Stimulated activated CD4-positive, alpha-beta T cell treated with anti-CD3 and anti-CD28 coated beads, Interleukin-12 subunit alpha, Interleukin-12 subunit beta, amount 100 ng/mL, for 24 hours (primary cell): ENCODE measurements at regions not wholly inside any gene's neighbourhood (a gene's known extent, or its start where the extent isn't known, plus 50 kb on each side); places are given as distances from the start of the nearest gene placed in this dataset.
"Not testable (repeated sequence)": the region's sequence is repeated elsewhere in the genome, so short reads cannot be mapped to it uniquely, and the experiment has no call there.

Experiments
- DNase-seq, 2 experiments: peaks; one replicate each; pipeline ENCODE4 v3.0.0-alpha.2; 2020; ENCODE audit warnings: low read depth in 2 of 2

GRCh38 chr17:63019138-63019873 lies 53.3 kb downstream of the TANC2 start:
- DNase-seq = no peak

- no peak for DNase-seq
Measured at GRCh38 chr17:63022567-63022966, 56.5 kb downstream of the TANC2 start.

DNA sequence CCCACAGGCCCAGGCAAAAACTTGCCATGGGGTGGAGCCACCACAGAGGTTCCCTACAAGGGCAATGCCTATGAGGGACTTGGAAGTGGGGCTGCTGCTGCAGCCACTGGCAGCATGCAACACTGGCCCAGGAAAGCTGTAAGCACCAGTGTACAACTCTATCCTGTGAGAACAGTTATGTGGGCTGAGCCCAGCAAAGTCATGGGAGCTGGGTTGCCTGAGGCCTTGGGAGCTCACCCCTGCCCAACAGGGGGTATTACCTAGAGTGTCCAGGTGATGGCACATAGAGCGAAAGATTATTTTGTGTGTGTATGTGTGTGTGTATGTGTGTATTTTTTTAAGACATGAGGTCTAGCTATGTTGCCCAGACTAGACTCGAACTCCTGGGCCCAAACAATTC lies 57.0 kb downstream of the TANC2 start:
- no peak for DNase-seq

- DNase-seq = no peak
Measured at GRCh38 chr17:63024201-63024600, 58.2 kb downstream of the TANC2 start.

DNA sequence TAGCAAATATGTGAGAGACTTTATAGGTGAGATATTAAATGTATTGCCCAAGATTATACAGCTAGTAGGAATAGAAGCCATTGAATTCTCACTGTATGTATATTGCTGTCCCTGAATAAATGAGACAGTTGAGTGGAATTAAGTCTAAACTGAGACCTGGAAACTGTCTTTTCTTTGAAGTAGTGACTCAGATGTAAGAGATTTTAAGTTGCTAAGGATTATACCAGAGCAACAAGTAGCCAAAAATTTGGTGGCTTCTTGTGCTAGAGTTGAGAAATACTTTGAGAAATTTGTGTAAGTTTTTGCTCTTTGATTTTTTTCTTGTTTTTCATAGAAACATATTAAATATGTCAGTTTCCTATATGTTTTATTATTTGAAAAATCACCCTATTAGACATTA lies 58.7 kb downstream of the TANC2 start:
- no peak for DNase-seq

- not testable (repeated sequence) for DNase-seq
Measured at GRCh38 chr17:63025637-63026036, 59.6 kb downstream of the TANC2 start.

DNA sequence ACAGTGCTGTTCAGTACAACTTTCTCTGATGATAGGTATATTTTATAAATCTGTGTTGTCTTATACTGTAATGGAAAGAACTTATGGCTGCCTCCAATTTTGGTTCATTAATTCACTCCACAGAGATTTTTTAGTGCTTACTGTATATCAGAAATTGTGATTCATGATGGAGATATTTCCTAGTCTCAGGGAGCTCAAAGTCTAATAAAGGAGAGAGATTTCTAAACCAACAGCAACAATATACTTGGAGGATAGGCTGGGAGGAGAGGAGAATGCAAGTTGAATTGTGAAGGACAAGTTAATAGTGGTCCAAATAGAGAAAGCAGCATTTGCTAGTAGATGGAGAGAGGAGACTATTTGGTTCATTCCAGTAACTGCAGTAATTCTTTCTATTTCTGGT lies 63.5 kb downstream of the TANC2 start:
- DNase-seq = no peak

- DNase-seq = no peak
Measured at GRCh38 chr17:63032142-63032541, 66.1 kb downstream of the TANC2 start.

GRCh38 chr17:63033142-63033541 lies 67.1 kb downstream of the TANC2 start:
- no peak for DNase-seq

GRCh38 chr17:63035271-63035670 lies 69.2 kb downstream of the TANC2 start:
- DNase-seq = no peak

GRCh38 chr17:63035695-63036094 lies 69.7 kb downstream of the TANC2 start:
- DNase-seq = no peak

GRCh38 chr17:63039342-63039741 lies 73.3 kb downstream of the TANC2 start:
- DNase-seq = no peak

- DNase-seq = no peak
Measured at GRCh38 chr17:63039899-63040602, 74.0 kb downstream of the TANC2 start.

- DNase-seq = no peak
Measured at GRCh38 chr17:63040816-63041215, 74.8 kb downstream of the TANC2 start.

DNA sequence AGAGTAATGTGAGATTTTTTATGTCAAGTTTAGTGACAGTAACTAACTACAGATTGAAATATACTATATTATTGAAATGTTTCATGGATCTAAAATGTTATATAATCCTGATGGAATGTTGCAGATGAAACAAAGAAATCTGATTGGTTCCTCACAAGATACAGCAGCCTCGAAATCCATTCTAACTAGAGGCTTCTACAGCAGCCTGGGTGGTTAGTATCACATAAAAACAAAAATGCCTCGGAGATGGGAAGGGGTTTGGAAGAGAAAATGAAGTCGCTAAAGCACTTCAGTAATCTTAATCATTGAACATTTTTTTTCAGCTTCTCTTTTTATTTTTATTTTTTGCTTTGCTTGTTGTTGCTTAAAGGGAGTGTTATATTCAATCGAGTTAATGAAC lies 75.2 kb downstream of the TANC2 start:
- DNase-seq = no peak

DNA sequence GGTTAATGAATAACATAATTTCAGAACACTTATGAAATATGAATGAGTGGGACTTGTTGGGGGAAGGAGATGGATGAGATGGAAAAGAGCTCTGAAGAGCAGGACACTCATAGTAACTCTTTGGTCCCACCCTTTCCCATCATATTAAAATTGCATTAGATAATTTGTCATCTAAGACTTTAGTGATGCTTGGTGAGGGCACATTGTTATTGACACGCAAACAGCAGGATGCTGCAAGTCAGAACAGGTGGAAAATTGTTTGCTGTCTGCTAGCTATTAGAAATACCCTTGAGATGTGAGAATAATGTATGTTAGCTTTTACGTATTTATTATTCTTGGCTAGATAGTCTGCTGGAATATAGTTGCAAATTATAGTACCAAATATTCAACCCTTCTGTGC lies 75.7 kb downstream of the TANC2 start:
- no peak for DNase-seq

DNA sequence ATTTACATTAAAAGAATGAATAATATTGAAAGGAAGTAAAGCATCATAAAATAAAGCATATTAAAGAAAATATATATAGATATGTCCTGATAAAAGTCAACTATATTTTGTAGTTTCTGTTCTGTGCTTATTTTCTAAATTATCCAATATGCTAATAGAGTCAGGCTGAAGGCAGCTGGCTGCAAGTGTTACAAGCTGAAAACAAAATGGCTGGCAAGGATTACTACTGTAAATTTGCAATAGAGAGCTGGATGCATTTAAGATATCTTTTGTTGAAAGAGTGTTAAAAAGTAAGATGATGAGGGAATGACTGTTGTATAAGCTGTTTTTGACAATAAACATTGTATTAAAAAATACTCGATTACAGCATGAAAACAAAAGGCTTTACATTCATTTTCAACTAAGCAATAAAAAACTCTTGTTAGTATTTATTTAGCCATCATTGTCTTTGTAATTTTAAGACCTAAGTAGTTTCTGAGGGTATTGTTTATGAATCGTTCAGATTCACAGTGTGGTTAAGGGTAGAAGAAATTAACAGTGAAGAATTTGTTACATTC lies 76.3 kb downstream of the TANC2 start:
- no peak for DNase-seq

- DNase-seq = not testable (repeated sequence)
Measured at GRCh38 chr17:63057560-63057959, 91.5 kb downstream of the TANC2 start.

DNA sequence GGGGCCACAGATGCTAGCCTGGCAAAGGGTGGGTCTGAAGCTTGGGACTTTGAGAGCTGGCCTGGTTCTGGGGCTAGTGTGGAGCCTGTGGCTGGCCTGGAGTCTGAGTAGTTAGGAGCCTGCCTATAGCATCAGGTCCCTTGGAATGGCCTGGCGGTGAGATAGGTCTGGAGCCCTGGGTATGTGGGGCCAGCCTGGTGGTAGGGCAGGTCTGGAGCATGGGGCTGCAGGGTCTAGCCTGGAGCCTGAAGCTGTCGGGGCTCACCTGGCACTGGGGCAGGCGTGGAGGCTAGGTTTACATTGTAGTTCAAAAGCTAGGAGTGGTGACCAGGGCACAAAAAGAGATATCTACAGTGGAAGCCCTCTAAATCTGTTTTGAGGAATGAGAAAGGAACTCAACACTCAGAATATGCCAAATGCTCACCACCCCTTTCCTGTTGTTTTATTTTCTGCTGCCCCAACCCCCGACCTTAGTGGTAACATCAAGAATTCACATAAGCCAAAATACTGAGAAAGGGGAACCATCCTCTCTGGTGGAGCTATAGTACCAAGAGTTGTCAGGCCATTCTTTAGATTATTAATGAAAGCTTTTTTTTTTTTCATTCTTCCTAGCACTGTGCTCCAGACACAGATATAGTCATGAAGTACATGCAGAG lies 100.3 kb downstream of the TANC2 start:
- DNase-seq = no peak

- DNase-seq = no peak
Measured at GRCh38 chr17:63069245-63069644, 103.2 kb downstream of the TANC2 start.

DNA sequence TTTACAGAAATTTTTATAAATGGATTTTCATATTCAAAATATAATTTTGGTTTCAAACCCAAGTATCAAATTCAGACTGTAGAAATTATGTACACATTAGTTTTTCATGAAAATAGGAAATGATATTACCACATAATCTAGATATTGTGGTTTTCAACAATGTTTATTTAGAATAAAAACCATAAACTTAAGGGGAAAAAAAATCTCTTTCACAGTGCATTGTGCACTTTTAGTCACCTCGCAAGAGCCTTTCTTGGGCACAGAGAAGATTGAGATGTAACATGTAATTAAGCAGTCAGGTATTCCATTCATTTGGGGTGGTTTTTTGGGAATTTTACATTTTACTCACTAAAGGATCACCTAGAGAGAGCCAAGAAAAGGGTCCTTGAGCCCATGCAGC lies 104.0 kb downstream of the TANC2 start:
- no peak for DNase-seq

DNA sequence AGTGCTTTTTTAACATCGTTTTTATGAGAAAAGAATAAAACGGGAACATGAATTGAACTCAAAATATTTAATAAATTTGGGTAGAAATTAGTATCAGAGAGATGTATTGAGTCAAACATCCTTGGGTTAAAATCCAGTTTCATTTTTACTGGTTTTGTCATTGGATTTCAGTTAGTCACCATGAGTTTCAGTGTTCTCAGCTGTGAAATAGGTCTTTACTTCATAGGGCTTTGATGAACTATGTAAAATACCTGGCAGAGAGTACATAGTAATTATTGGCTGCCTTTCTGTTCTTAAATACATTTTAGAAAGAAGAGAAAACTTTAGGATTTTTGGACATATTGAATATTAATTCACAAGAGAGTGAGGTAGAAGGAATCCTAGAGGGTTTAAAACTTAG lies 105.8 kb downstream of the TANC2 start:
- no peak for DNase-seq

DNA sequence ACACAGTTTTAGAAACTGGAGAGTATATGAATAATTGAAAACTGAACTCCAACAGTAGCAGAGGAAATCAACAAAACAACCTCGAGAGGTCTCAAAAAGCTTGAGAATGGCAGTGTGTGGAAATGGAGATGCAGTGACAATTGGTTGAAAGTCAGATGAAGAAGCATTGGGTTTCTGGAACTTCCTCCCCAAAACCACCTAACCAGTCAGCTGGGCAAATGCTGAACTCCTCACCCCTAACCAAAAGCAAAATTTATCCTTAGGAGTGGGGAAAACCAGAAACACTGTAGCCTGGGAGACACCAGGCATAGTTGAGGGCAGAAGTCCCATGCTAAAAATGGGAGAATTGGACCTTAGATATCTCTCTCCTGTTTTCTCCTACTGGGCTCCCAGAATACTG lies 109.9 kb downstream of the TANC2 start:
- DNase-seq = no peak
